ENCODE measurements at regions not wholly inside any gene's neighbourhood (a gene's known extent, or its start where the extent isn't known, plus 50 kb on each side); places are given as distances from the start of the nearest gene placed in this dataset.

DNA sequence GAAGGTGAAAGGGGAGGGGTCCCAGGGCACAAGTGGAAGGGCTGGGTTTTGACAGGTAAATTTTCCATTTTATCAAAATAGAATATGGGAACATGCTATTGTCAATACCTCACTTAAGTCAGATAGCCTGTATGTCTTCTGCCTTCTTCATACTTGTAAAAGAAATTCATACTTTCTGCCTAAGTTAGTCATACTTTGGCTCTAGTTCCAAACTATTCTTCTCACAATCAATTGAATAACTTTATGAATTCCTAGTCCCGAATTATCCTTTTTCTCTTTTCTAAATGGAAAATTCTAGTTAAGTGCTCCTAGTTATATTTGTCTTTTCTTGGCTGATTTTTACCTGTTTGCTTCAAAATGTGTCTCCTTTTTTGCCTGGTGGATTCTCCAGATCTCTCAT, 271.4 kb downstream of the CSNK1G3 start:
- Histone ChIP-seq H3K4me1 (ENCODE audit: control insufficient read depth, extremely low read depth, insufficient read depth, low read length) (no peaks in the 10 kb centered on the region), H3K9me3 (ENCODE audit: control insufficient read depth, low read depth, low read length) (no peaks in the 10 kb centered on the region), H3K27ac (ENCODE audit: control insufficient read depth, insufficient read depth, low read length) (no peak overlapping the region), H3K4me2 (ENCODE audit: control insufficient read depth, extremely low read depth, insufficient read depth, low read depth, low read length) (no peak overlapping the region), H2AFZ (ENCODE audit: control insufficient read depth, low read length) (no peak overlapping the region), H3K9me1 (ENCODE audit: control insufficient read depth, extremely low read depth, insufficient read depth, low read length) (no peaks in the 10 kb centered on the region), H3K4me3 (ENCODE audit: control insufficient read depth in 2 of 3, extremely low read depth in 1 of 3, insufficient read depth in 2 of 3, low read depth in 1 of 3, low read length in 3 of 3) (no peak overlapping the region), H3K79me2 (ENCODE audit: control insufficient read depth, insufficient read depth, low read length) (no peaks in the 10 kb centered on the region), H3K36me3 (ENCODE audit: control insufficient read depth in 2 of 2, extremely low read depth in 1 of 2, insufficient read depth in 2 of 2, low read length in 2 of 2) (no peaks in the 10 kb centered on the region), H3K9ac (ENCODE audit: control insufficient read depth, extremely low read depth, insufficient read depth, low read length) (no peak overlapping the region), H4K20me1 (ENCODE audit: control insufficient read depth, extremely low read depth, insufficient read depth, low read length) (no peaks in the 10 kb centered on the region), H3K27me3 (ENCODE audit: control insufficient read depth, extremely low read depth, insufficient read depth, low read length) (no peaks in the 10 kb centered on the region)
- DNase-seq (ENCODE audit: low read depth, low spot score) = no peak
- dilution Hi-C loops (cut with MboI; ENCODE audit: extremely low pct_ligation_motif_present, low sequenced_read_pairs) = no loop called here
- no peak for TF ChIP-seq EZH2 (IDR thresholded peaks at IDR 0.05; ENCODE audit: low read length)
- TF ChIP-seq, protein P1, sequence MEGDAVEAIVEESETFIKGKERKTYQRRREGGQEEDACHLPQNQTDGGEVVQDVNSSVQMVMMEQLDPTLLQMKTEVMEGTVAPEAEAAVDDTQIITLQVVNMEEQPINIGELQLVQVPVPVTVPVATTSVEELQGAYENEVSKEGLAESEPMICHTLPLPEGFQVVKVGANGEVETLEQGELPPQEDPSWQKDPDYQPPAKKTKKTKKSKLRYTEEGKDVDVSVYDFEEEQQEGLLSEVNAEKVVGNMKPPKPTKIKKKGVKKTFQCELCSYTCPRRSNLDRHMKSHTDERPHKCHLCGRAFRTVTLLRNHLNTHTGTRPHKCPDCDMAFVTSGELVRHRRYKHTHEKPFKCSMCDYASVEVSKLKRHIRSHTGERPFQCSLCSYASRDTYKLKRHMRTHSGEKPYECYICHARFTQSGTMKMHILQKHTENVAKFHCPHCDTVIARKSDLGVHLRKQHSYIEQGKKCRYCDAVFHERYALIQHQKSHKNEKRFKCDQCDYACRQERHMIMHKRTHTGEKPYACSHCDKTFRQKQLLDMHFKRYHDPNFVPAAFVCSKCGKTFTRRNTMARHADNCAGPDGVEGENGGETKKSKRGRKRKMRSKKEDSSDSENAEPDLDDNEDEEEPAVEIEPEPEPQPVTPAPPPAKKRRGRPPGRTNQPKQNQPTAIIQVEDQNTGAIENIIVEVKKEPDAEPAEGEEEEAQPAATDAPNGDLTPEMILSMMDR (optimal IDR thresholded peaks at IDR 0.05 in 1 of 3, IDR thresholded peaks at IDR 0.05 in 1 of 3, conservative IDR thresholded peaks at IDR 0.05 in 1 of 3; ENCODE audit: extremely low read depth in 1 of 3, insufficient read depth in 2 of 3, low read length in 3 of 3) = no peak
- no peak for FAIRE-seq

DNA sequence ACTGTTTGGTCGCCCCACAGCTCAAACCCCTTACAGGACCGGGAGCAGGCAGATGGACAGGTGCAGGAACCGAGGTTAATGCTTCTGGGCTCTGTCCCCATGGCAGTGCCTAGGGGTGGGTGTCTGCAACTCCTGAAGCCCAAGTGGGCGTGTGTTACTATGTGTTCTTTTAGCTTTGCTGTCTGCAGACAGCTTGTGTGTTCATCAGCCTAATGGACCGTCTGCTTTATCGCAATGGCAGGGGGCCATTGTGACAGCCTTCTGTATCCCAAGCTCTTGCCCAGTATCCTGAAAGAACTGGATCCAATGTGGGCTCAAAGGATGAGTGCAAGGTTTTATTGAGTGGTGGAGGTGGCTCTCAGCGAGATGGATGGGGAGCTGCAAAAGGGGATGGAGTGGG, 266.7 kb downstream of the CSNK1G3 start:
- H4K20me1 ChIP-seq (ENCODE audit: control insufficient read depth, extremely low read depth, insufficient read depth, low read length) = no peaks in the 10 kb centered on the region

More for the DNA sequence above, 266.7 kb downstream of the CSNK1G3 start:
- Histone ChIP-seq H3K4me3 (ENCODE audit: control insufficient read depth in 2 of 3, extremely low read depth in 1 of 3, insufficient read depth in 2 of 3, low read depth in 1 of 3, low read length in 3 of 3) (no peak overlapping the region), H3K9me1 (ENCODE audit: control insufficient read depth, extremely low read depth, insufficient read depth, low read length) (no peaks in the 10 kb centered on the region), H3K4me1 (ENCODE audit: control insufficient read depth, extremely low read depth, insufficient read depth, low read length) (no peaks in the 10 kb centered on the region), H3K9ac (ENCODE audit: control insufficient read depth, extremely low read depth, insufficient read depth, low read length) (no peak overlapping the region), H3K36me3 (ENCODE audit: control insufficient read depth in 2 of 2, extremely low read depth in 1 of 2, insufficient read depth in 2 of 2, low read length in 2 of 2) (no peaks in the 10 kb centered on the region), H3K9me3 (ENCODE audit: control insufficient read depth, low read depth, low read length) (no peaks in the 10 kb centered on the region), H3K27ac (ENCODE audit: control insufficient read depth, insufficient read depth, low read length) (no peak overlapping the region), H2AFZ (ENCODE audit: control insufficient read depth, low read length) (no peak overlapping the region), H3K79me2 (ENCODE audit: control insufficient read depth, insufficient read depth, low read length) (no peaks in the 10 kb centered on the region), H3K4me2 (ENCODE audit: control insufficient read depth, extremely low read depth, insufficient read depth, low read depth, low read length) (no peak overlapping the region), H3K27me3 (ENCODE audit: control insufficient read depth, extremely low read depth, insufficient read depth, low read length) (no peaks in the 10 kb centered on the region)
- FAIRE-seq (no peak), DNase-seq (ENCODE audit: low read depth, low spot score) (no peak)
- TF ChIP-seq EZH2 (IDR thresholded peaks at IDR 0.05; ENCODE audit: low read length) = no peak
- TF ChIP-seq, protein P1 (optimal IDR thresholded peaks at IDR 0.05 in 1 of 3, IDR thresholded peaks at IDR 0.05 in 1 of 3, conservative IDR thresholded peaks at IDR 0.05 in 1 of 3; ENCODE audit: extremely low read depth in 1 of 3, insufficient read depth in 2 of 3, low read length in 3 of 3) = no peak
- dilution Hi-C loops (cut with MboI; ENCODE audit: extremely low pct_ligation_motif_present, low sequenced_read_pairs) = no loop called here

All from keratinocyte (primary cell).